Ureter (tissue), 1 donor: ENCODE measurements at regions not wholly inside any gene's neighbourhood (a gene's known extent, or its start where the extent isn't known, plus 50 kb on each side); places are given as distances from the start of the nearest gene placed in this dataset.

Source experiments
- DNase-seq: peaks from one replicate; pipeline ENCODE4 v3.0.0-alpha.2; 2020; ENCODE audit warnings: low spot score
- donor health status: DM: yes; HTN: yes; CAD: no.

GRCh38 chr13:106688940-106689339 is 121.0 kb upstream of the ARGLU1 start:
- DNase-seq: no peak

DNA sequence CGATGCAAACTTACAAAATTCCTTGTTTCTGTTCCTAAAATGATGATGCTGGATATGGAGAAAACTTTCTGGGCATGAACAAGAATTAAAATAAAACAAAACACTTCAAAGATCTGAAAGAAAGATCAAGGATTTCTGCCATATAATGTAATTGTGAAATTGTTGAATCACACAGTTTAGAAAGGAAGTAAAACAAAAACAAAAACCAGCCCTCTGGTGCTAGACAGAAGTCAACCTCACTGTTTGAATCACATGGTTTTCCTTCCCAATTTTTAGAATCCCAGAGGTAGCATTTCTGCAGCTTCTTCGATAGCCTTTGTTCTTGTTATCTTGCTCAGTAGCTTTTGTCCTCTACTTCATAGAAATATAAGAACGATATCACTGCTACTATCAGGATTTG is 118.2 kb upstream of the ARGLU1 start:
- no peak for DNase-seq

- no peak for DNase-seq
Observed at GRCh38 chr13:106685143-106685542, 117.2 kb upstream of the ARGLU1 start.

DNA sequence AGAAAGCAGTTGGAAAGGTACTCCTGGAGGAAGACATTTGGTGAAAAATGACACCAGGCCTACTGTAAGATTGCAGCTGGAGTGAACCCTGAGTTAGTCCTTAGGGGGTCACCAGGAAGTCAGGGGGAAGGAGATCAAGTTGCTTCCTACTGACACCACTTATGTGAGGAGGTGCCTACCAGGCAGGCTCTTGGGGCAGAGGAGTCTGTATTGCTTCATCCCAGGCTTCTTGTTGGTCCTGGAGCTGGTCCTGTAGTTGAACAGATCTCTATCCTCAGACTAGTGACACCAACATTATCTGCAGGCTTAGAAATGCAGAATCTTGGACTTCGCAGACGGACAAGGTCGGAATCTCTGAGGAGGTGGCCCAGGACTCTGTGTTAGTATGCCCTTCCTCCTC is 116.0 kb upstream of the ARGLU1 start:
- no peak for DNase-seq

- no peak for DNase-seq
Observed at GRCh38 chr13:106683179-106683578, 115.2 kb upstream of the ARGLU1 start.

GRCh38 chr13:106681997-106682396 is 114.1 kb upstream of the ARGLU1 start:
- DNase-seq: no peak

- no peak for DNase-seq
Observed at GRCh38 chr13:106681536-106681935, 113.6 kb upstream of the ARGLU1 start.

GRCh38 chr13:106680796-106681472 is 113.0 kb upstream of the ARGLU1 start:
- DNase-seq: no peak

- no peak for DNase-seq
Observed at GRCh38 chr13:106678646-106679418, 110.9 kb upstream of the ARGLU1 start.

GRCh38 chr13:106675311-106675710 is 107.4 kb upstream of the ARGLU1 start:
- no peak for DNase-seq

DNA sequence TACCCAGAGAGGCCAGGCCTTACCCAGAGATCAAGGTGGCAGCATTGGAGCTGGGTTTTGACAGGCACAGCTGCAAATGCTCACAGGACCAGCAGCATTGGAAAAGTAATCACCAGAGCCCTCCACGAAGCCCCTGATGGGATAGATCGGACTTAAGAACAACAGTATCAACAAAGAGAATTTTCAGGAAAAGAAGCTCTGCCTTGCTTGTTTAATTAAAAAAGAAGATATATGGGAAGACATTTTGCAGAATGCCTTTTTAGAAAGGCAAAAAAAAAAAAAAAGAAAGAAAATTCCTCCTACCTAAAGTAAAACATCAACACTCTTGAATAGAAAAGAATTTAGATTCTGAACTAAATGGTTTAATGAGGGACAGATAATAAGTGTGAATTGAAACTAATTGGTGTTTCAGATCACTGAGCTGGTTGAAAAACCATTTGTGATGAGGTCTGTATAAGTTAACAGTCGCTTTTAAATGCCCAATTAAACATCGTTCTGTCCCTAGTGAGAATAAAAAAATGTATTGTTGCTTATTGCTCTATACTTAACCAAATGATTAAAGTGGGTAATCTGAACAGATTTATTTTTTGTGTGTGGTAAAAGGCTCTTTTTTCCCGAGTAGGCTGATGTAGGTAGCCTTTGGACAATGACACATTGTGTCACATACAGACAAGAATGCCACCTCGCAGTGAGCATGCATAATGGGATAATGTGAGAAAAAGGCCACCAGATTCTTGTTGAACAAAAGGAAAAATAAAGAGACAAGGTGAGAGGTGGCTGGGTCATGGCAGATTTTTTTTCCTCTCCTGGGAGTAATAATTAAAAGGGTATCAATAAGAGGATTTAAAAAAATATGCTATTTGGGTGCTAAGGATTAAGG is 93.0 kb upstream of the ARGLU1 start:
- DNase-seq: no peak

DNA sequence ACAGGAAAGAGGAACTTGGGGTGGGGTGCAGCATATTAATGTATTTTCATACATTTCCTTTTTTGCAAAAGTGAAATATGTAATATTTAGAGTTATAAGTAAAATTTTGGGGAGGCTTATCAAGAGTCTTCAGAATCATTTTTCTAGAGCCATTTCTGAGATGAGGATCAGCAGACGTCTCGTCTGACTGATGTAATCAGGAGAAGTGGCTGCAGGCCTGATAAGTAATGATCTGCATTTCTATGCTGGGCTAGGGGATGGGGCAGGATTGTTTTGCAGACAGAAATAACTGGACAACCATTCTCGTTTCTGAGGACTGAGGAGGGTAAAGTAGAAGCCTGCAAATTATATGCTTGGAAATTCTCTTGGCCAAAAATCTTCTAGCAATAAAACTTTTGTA is 89.2 kb upstream of the ARGLU1 start:
- DNase-seq: no peak

DNA sequence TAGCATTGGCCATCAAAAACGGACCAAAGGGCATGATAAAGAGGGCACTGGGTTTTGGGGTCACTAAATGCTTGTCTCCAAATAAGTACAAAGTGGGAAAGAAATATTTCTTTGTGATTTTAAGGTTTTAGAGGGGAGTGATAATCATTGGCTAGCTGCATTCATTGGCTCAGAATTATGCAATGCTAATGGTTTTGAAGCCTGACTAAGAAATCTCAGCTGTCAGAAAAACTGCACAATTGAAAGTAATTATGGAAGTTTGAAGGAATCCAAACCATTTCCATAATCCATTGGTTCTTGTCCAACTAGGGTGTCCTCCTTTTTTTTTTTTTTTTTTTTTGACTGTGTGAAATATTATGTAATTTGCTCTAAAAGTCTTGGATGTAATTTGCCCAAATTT is 88.2 kb upstream of the ARGLU1 start:
- no peak for DNase-seq

DNA sequence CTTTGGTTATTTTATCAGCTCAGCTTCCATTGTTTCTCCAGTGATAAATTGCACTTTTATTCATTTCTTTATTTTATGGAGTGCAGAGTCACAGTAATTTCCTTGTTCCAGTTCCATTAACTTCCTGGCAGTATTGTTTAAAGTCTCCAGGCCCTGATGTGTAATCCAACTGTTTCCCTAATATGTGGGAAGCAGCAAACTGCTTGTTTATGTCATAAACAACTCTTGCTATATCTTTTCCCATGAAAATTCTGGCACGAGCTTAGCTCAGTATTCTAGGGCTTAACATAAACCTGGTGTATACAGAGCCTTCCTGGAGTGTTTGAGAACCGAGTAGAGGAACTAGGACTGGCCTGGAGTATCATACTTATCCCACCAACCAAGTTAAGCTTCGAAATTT is 83.5 kb upstream of the ARGLU1 start:
- no peak for DNase-seq

DNA sequence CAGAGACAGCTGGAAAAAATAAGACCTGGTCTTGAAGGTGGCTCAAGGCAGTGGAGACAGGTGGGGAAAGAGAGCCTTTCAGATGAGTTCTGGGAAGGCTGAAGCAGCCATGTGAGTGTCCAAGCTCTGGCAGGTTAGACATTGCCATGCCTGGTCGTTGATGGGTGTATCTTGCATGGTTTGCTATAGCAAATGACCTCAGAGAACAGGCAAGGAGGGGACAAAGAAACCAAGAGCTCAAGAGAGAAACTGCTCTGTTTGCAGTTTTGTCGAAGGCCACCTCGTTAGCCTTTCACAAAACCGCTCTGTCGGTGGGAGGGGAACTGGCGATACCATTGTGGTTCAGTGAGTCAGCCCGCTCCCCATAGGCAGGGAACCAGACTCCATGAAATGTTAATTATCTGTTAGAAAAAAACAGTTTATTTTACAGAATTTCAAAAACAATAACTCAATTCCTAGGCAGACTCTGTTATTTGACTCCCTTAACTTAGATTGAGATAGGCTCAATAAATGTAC is 82.8 kb upstream of the ARGLU1 start:
- no peak for DNase-seq

GRCh38 chr13:106649495-106649894 is 81.6 kb upstream of the ARGLU1 start:
- peak; percentile 47 for DNase-seq

DNA sequence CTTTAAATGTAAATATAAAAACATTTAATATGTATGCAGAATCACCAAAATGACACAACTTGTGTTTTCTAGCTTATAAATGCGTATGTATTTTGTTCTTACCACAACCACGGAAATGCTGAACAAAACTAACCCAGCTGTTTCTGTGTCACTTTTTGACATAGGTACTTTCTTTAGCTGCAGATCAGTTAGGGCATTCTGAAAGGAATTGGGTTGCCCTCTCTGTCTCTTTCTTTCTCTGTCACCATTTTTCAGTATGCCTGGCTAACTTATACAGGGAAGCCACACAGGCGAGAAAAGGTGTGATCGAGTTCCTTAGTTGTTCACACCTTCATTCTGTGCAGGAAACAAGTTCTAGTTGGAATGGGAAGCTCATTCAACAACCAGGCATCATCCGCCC is 72.6 kb upstream of the ARGLU1 start:
- no peak for DNase-seq

DNA sequence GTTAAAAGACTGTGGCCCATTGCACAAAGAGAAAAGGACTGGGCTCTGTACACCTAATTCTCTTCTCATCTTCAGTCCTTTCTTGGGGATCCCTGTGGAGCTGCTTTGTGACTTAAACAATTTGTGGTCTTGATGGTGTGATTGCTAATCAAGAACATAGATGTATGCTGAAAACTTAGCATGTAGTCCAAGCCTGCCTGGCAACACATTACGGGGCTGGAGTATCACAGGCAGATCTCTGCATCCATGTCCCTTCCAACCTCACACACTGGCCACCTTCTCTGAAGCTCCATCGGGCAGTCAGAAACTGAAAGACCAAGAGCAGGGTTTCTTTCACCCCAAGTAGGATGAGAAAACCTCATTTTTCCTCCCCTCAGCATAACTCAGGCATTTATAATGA is 69.6 kb upstream of the ARGLU1 start:
- DNase-seq: no peak

- no peak for DNase-seq
Observed at GRCh38 chr13:106636492-106636891, 68.6 kb upstream of the ARGLU1 start.

DNA sequence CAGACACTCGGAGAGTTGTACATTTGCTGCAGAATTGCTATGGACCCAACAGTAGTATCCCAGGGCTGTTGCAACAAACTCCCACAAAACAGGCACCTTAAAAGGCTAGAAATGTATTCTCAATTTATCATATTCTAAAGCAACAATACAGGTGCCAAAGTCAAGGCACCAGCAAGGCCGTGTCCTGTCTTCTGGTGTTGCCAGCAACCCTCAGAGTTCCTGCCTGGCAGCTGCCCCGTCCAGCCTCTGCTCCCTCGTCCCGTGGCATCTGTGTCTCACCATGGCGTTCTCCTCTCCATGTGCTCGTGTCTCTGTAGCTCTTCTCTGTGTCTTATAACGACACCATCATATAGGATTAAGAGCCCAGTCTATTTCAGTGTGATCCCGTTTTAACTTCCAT is 67.7 kb upstream of the ARGLU1 start:
- no peak for DNase-seq

GRCh38 chr13:106633321-106633720 is 65.4 kb upstream of the ARGLU1 start:
- DNase-seq: no peak

DNA sequence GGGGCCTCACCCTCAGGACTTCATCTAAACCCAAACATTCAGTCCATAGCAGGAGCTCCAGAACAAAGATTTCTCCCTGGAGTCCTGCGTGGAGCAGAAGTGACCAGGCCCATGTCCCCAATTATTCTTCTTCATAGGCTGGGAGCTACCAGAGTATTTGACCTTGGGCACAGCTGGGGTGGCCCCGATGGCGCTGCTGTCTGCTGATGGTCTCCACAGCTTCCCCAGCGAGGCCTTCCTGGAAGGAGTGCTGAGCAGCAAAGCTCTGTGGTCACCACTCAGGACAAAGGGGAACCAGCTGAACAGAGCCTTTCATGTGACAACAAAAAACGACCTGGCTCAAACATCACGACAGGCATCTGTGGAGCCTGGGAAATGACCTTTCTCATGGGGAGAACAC is 62.7 kb upstream of the ARGLU1 start:
- DNase-seq: no peak
